GM23248 (cell line): ENCODE measurements at regions not wholly inside any gene's neighbourhood (a gene's known extent, or its start where the extent isn't known, plus 50 kb on each side); places are given as distances from the start of the nearest gene placed in this dataset.

ENCODE experiments used
- DNase-seq: peaks from one replicate; pipeline ENCODE4 v3.0.0-alpha.2; 2015
- H2AFZ ChIP-seq: fragments of 200-600 bp; sonication (generic); 2 replicates; pipeline ENCODE4 v1.6.1; 2016; ENCODE audit warnings: antibody characterized with exemption
- H3F3A ChIP-seq: fragments of 200-600 bp; sonication (generic); 2 replicates; pipeline ENCODE4 v1.6.1; 2016; ENCODE audit warnings: mild to moderate bottlenecking, antibody characterized with exemption, mixed run types; ENCODE audit not compliant: insufficient read depth
- H3K27ac ChIP-seq: fragments of 200-600 bp; sonication (generic); 2 replicates; pipeline ENCODE4 v1.5.1; 2016; ENCODE audit warnings: mild to moderate bottlenecking
- H3K27me3 ChIP-seq: fragments of 200-600 bp; sonication (generic); replicated peaks from 2 replicates; pipeline ENCODE4 v1.6.1; 2016; ENCODE audit warnings: mild to moderate bottlenecking; ENCODE audit not compliant: insufficient read depth
- H3K36me3 ChIP-seq: fragments of 200-600 bp; sonication (generic); 2 replicates; pipeline ENCODE4 v1.6.1; 2016; ENCODE audit warnings: low read depth, mild to moderate bottlenecking
- H3K4me1 ChIP-seq: fragments of 200-600 bp; sonication (generic); 2 replicates; pipeline ENCODE4 v1.6.1; 2016; ENCODE audit warnings: mild to moderate bottlenecking; ENCODE audit not compliant: insufficient read depth
- H3K4me2 ChIP-seq: fragments of 200-600 bp; sonication (generic); one replicate; pipeline ENCODE4 v1.6.1; 2016; ENCODE audit warnings: mild to moderate bottlenecking; ENCODE audit not compliant: unreplicated experiment
- H3K4me3 ChIP-seq: fragments of 200-600 bp; sonication (generic); 2 replicates; pipeline ENCODE4 v1.5.1; 2016; ENCODE audit warnings: mild to moderate bottlenecking
- H3K79me2 ChIP-seq: fragments of 200-600 bp; sonication (generic); 2 replicates; pipeline ENCODE4 v1.6.1; 2016; ENCODE audit warnings: mild to moderate bottlenecking; ENCODE audit not compliant: insufficient read depth
- H3K9ac ChIP-seq: fragments of 200-600 bp; sonication (generic); 2 replicates; pipeline ENCODE4 v1.6.1; 2016; ENCODE audit warnings: mild to moderate bottlenecking
- H3K9me2 ChIP-seq: fragments of 200-600 bp; sonication (generic); 2 replicates; pipeline ENCODE4 v1.6.1; 2016; ENCODE audit warnings: mixed run types, mild to moderate bottlenecking, moderate library complexity; ENCODE audit not compliant: insufficient read depth
- H3K9me3 ChIP-seq: fragments of 200-600 bp; sonication (generic); one replicate; pipeline ENCODE4 v1.6.1; 2017; ENCODE audit warnings: low read depth
- H4K20me1 ChIP-seq: fragments of 200-600 bp; sonication (generic); 2 replicates; pipeline ENCODE4 v1.6.0; 2016; ENCODE audit not compliant: insufficient read depth
- EZH2 ChIP-seq: fragments of 200-600 bp; sonication (generic); IDR thresholded peaks from 2 replicates; pipeline ENCODE4 v1.6.1; 2018; ENCODE audit warnings: antibody characterized with exemption, mild to moderate bottlenecking; ENCODE audit not compliant: insufficient read depth, poor library complexity, severe bottlenecking
- EZH2phosphoT487 ChIP-seq: fragments of 200-600 bp; sonication (generic); IDR thresholded peaks from 2 replicates; pipeline ENCODE4 v1.6.1; 2018; ENCODE audit warnings: antibody characterized with exemption, moderate library complexity, mild to moderate bottlenecking, low read depth; ENCODE audit not compliant: insufficient read depth
- WGBS, 2 experiments: methylation state at CpG; one replicate each; pipeline ENCODE4 v1.1.6; 2015 to 2017; ENCODE audit warnings: low lambda C conversion rate in 2 of 2, low coverage in 1 of 2; ENCODE audit errors: missing lambda C conversion rate in 2 of 2; 5-methylcytosine and 5-hydroxymethylcytosine counted together
- in situ Hi-C: fragments of 300-500 bp; cut with MboI; formaldehyde crosslinking; loops from 2 replicates; pipeline ENCODE4 v1.15.0; 2020

DNA sequence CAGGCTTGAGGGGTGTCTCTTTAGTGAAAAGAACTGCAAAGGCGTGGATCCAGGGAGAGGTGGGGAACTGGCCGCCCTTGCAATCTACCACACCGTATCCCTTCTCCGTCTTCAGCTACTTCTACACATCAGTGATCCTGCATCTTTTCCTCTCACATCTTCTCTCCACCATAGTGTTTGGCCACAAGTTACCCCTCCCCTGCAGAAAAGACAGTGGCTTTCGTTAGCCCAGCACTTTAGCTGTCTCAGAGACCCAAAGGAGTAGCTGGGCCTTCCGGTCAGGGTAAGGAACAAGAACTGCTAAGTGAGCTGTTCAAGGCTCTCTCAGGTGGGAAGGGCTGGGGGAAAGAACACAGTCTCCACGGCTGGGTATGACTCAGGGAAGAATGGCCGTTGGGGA lies 158.4 kb downstream of the NDUFA12 start:
- Histone ChIP-seq H4K20me1 (no peaks in the 10 kb centered on the region), H3K27me3 (peaks cover 52% of the 10 kb centered on the region), H3K36me3 (no peaks in the 10 kb centered on the region), H3K79me2 (no peaks in the 10 kb centered on the region), H3K4me2 (no peak overlapping the region), H3K9me3 (no peaks in the 10 kb centered on the region), H3K9me2 (no peaks in the 10 kb centered on the region), H2AFZ (no peak overlapping the region), H3F3A (no peaks in the 10 kb centered on the region), H3K9ac (no peak overlapping the region), H3K27ac (no peak overlapping the region), H3K4me3 (no peak overlapping the region), H3K4me1 (no peaks in the 10 kb centered on the region)
- TF ChIP-seq EZH2phosphoT487 (no peak), EZH2 (no peak)
- 65 to 68% methylated on average over 8 of the region's 8 CpGs for WGBS, 2 experiments
- no peak for DNase-seq
- in situ Hi-C loops = no loop called here

GRCh38 chr12:94844452-94844851 lies 159.0 kb downstream of the NDUFA12 start:
- Histone ChIP-seq H3K36me3 (no peaks in the 10 kb centered on the region), H3K4me1 (no peaks in the 10 kb centered on the region), H3K27ac (no peak overlapping the region), H3F3A (no peaks in the 10 kb centered on the region), H3K9ac (no peak overlapping the region), H3K9me2 (no peaks in the 10 kb centered on the region), H3K9me3 (no peaks in the 10 kb centered on the region), H3K27me3 (peaks cover 52% of the 10 kb centered on the region), H3K4me2 (no peak overlapping the region), H3K79me2 (no peaks in the 10 kb centered on the region), H4K20me1 (no peaks in the 10 kb centered on the region), H2AFZ (no peak overlapping the region), H3K4me3 (no peak overlapping the region)
- no peak for DNase-seq
- in situ Hi-C loops = no loop called here
- 75 to 80% methylated on average over 3 of the region's 3 CpGs for WGBS, 2 experiments
- TF ChIP-seq EZH2phosphoT487 (no peak), EZH2 (no peak)

DNA sequence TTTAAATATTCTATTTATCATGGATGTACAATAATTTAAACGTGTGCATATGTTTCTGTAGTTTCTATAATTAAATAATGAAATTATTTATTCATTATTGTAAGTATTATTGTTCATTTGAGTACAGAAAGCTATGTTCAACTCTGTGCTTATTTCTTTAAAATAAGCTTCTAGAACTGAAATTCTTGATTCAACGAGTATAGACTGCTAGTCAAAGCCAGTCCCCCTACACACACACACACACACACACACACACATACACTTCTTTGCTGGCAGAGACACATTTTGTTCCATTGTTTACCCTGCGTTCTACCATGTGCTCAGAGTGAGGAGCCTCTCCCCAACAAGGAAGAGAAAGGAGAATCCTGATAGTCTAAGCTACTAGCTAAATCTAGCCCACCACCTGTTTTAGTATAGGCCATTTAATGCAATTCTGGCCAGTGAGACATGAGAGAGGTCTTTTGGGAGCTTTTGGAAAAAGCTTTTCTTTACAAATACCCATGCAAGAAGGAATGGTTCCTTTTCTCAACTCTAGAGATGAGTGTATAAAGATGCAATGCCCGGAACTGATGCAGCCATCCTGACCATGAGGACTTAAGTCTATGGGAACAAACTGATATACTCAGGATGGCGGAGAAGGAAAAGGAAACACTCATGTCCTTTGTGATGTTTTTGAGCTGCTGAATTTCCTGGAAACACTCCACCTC lies 161.4 kb downstream of the NDUFA12 start:
- H3K79me2 ChIP-seq = no peaks in the 10 kb centered on the region
- H3K9me2 ChIP-seq = no peaks in the 10 kb centered on the region
- H3K4me2 ChIP-seq = no peak overlapping the region
- 38 to 42% methylated on average over 5 of the region's 5 CpGs for WGBS, 2 experiments
- in situ Hi-C loops = no loop called here
- no peaks in the 10 kb centered on the region for H3K4me1 ChIP-seq
- peaks cover 44% of the 10 kb centered on the region for H3K27me3 ChIP-seq
- H4K20me1 ChIP-seq = no peaks in the 10 kb centered on the region
- no peak for TF ChIP-seq EZH2phosphoT487
- TF ChIP-seq EZH2 = no peak
- H3K36me3 ChIP-seq = no peaks in the 10 kb centered on the region
- no peaks in the 10 kb centered on the region for H3F3A ChIP-seq
- H3K9ac ChIP-seq = no peak overlapping the region
- no peak for DNase-seq
- H3K4me3 ChIP-seq = no peak overlapping the region
- H2AFZ ChIP-seq = no peak overlapping the region
- H3K27ac ChIP-seq = no peak overlapping the region
- H3K9me3 ChIP-seq = no peaks in the 10 kb centered on the region

DNA sequence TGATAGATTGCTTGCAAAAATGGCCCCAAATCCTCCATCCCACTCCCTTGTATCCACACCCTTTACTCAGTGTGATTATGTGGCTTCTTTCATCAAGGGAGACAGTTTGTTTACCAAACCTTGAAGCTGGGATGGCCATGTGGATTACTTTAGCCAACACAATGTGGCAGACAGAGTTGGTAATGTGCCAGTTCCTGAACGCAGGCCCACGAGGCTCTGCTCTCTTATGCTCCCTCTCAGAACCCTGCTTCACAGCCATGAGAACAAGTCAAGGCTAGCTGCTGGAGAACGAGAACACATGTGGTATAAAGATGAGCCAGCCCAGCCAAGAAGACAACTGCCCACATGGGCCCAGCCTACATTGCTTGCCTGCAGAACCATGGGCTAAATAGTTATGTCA lies 162.3 kb downstream of the NDUFA12 start:
- H3K9ac ChIP-seq = no peak overlapping the region
- H4K20me1 ChIP-seq = no peaks in the 10 kb centered on the region
- H3K27ac ChIP-seq = no peak overlapping the region
- no peak overlapping the region for H3K4me2 ChIP-seq
- no peaks in the 10 kb centered on the region for H3K36me3 ChIP-seq
- no peaks in the 10 kb centered on the region for H3F3A ChIP-seq
- H3K27me3 ChIP-seq = peaks cover 39% of the 10 kb centered on the region
- in situ Hi-C loops = no loop called here
- no peak overlapping the region for H2AFZ ChIP-seq
- TF ChIP-seq EZH2phosphoT487 (no peak), EZH2 (no peak)
- H3K79me2 ChIP-seq = no peaks in the 10 kb centered on the region
- no peak overlapping the region for H3K4me3 ChIP-seq
- H3K9me2 ChIP-seq = no peaks in the 10 kb centered on the region
- WGBS, 2 experiments = 17 to 45% methylated on average over 3 of the region's 3 CpGs
- no peaks in the 10 kb centered on the region for H3K9me3 ChIP-seq
- H3K4me1 ChIP-seq = no peaks in the 10 kb centered on the region
- no peak for DNase-seq
